ENCODE measurements at regions not wholly inside any gene's neighbourhood (a gene's known extent, or its start where the extent isn't known, plus 50 kb on each side); places are given as distances from the start of the nearest gene placed in this dataset.

- no peaks in the 10 kb centered on the region for H3K27me3 ChIP-seq (replicated peaks; ENCODE audit: control insufficient read depth, insufficient read depth, low read length)
- H3K36me3 ChIP-seq (ENCODE audit: control insufficient read depth, insufficient read depth, low read length, severe bottlenecking), result no peaks in the 10 kb centered on the region
- no peak overlapping the region for H3K9ac ChIP-seq (ENCODE audit: low read length)
- no peak for DNase-seq (ENCODE audit: low read depth)
- no peaks in the 10 kb centered on the region for H3K9me3 ChIP-seq (ENCODE audit: control insufficient read depth, low read length)
- peaks cover 3% of the 10 kb centered on the region for H3K4me1 ChIP-seq (ENCODE audit: control insufficient read depth, insufficient read depth, low read length)
- no peak overlapping the region for H3K4me3 ChIP-seq (ENCODE audit: low read length)
These were observed 213.7 kb upstream of the IGFBP3 start for GRCh38 chr7:46134795-46135194.

GRCh38 chr7:46134385-46134784 lies 213.3 kb upstream of the IGFBP3 start:
- no peak for DNase-seq (ENCODE audit: low read depth)
- no peak overlapping the region for H3K9ac ChIP-seq (ENCODE audit: low read length)
- peaks cover 3% of the 10 kb centered on the region for H3K4me1 ChIP-seq (ENCODE audit: control insufficient read depth, insufficient read depth, low read length)
- no peaks in the 10 kb centered on the region for H3K27me3 ChIP-seq (replicated peaks; ENCODE audit: control insufficient read depth, insufficient read depth, low read length)
- no peaks in the 10 kb centered on the region for H3K9me3 ChIP-seq (ENCODE audit: control insufficient read depth, low read length)
- no peak overlapping the region for H3K4me3 ChIP-seq (ENCODE audit: low read length)
- H3K36me3 ChIP-seq (ENCODE audit: control insufficient read depth, insufficient read depth, low read length, severe bottlenecking), result no peaks in the 10 kb centered on the region

DNA sequence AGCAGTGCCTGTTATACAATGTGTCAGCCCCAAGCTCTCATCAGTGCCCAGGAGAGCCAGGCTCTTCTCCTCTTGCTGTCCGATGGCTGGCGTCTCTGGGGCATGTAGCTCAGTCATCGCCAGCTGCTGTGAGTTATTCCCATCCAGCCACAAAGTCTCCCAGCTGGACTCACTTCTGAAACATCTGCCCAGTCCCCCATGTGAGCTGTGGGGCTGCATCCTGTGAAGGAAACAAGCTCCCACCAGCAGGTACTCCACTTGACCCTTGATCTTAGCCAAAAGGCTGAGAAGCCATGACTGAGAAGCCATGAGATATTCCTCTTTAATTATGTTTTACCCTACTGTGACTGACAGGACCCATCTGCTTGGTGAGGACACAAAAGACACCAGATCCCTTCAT lies 212.7 kb upstream of the IGFBP3 start:
- no peaks in the 10 kb centered on the region for H3K27me3 ChIP-seq (replicated peaks; ENCODE audit: control insufficient read depth, insufficient read depth, low read length)

GRCh38 chr7:46133072-46133471 lies 212.0 kb upstream of the IGFBP3 start:
- H3K9ac ChIP-seq (ENCODE audit: low read length), result no peak overlapping the region
- H3K4me1 ChIP-seq (ENCODE audit: control insufficient read depth, insufficient read depth, low read length), result no peaks in the 10 kb centered on the region
- H3K9me3 ChIP-seq (ENCODE audit: control insufficient read depth, low read length), result no peaks in the 10 kb centered on the region
- H3K36me3 ChIP-seq (ENCODE audit: control insufficient read depth, insufficient read depth, low read length, severe bottlenecking), result no peaks in the 10 kb centered on the region
- H3K4me3 ChIP-seq (ENCODE audit: low read length), result no peak overlapping the region
- no peaks in the 10 kb centered on the region for H3K27me3 ChIP-seq (replicated peaks; ENCODE audit: control insufficient read depth, insufficient read depth, low read length)
- DNase-seq (ENCODE audit: low read depth), result peak; percentile 37

More for the DNA sequence above, 212.7 kb upstream of the IGFBP3 start:
- no peak overlapping the region for H3K9ac ChIP-seq (ENCODE audit: low read length)
- H3K36me3 ChIP-seq (ENCODE audit: control insufficient read depth, insufficient read depth, low read length, severe bottlenecking), result no peaks in the 10 kb centered on the region
- H3K4me3 ChIP-seq (ENCODE audit: low read length), result no peak overlapping the region
- no peak for DNase-seq (ENCODE audit: low read depth)
- H3K9me3 ChIP-seq (ENCODE audit: control insufficient read depth, low read length), result no peaks in the 10 kb centered on the region
- H3K4me1 ChIP-seq (ENCODE audit: control insufficient read depth, insufficient read depth, low read length), result no peaks in the 10 kb centered on the region

DNA sequence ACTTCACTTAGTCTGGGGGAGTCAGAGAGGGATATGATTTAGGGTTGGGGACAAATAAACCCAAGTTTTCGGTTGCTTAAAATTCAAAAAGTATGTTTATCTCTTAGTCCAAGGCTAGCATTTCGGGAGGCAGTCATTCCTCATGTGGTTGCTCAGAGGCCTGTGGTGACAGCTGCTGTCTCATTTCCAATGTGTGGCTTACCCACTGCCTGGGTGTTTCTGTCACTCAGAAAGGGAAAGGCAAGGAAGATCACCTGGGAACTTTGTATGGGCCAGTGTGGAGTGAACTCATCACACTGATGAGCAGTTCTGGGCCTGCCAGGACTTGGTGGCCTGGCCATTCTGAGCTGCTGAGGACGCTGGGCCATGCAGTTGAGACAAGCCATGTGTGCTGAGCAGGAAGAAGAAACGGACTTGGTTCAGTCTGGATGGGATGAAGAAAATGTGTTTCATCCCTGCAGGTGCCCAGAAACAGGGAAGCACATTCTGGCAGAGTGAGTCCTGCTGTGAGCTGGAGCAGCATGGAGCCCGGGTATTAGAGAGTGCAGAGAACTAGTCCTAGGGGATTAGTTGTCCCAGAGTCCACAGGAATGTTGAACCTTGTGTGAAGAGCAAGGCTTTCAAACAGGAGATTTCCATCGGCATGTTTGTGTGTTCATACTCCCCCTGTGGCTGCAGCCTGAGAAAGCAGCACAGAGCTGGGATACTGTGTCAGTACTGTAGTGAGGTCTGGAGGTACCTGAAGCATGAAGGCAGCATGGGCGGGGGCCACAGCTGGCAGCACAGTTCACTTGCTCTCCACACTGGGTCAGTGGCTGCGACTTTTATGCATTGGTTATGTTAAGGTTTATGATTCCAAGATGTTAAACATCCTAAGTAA lies 211.1 kb upstream of the IGFBP3 start:
- no peaks in the 10 kb centered on the region for H3K27me3 ChIP-seq (replicated peaks; ENCODE audit: control insufficient read depth, insufficient read depth, low read length)
- no peak overlapping the region for H3K4me3 ChIP-seq (ENCODE audit: low read length)
- no peaks in the 10 kb centered on the region for H3K36me3 ChIP-seq (ENCODE audit: control insufficient read depth, insufficient read depth, low read length, severe bottlenecking)
- DNase-seq (ENCODE audit: low read depth), result peak; percentile 57
- H3K9me3 ChIP-seq (ENCODE audit: control insufficient read depth, low read length), result no peaks in the 10 kb centered on the region
- H3K9ac ChIP-seq (ENCODE audit: low read length), result no peak overlapping the region
- no peaks in the 10 kb centered on the region for H3K4me1 ChIP-seq (ENCODE audit: control insufficient read depth, insufficient read depth, low read length)

DNA sequence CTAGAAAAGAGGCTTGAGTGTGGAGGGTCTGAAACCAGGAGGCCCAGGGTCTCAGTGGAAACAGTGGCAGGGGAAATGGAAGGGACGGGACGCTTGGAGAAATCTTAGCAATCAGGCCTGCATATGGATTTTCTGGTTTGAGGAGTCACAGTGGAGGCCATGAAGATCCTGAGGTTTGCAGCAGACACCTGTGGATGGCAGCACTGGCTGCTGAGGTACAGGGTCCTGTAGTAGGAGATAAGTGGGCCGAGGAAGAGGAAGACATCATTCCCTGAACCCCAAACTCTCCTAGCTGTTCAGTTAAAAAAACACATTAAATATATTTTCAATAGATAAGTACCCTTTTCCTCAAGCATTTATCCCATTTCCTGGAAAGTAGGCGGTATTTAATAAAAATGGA lies 208.8 kb upstream of the IGFBP3 start:
- no peaks in the 10 kb centered on the region for H3K4me1 ChIP-seq (ENCODE audit: control insufficient read depth, insufficient read depth, low read length)
- no peak overlapping the region for H3K9ac ChIP-seq (ENCODE audit: low read length)
- H3K9me3 ChIP-seq (ENCODE audit: control insufficient read depth, low read length), result no peaks in the 10 kb centered on the region
- H3K27me3 ChIP-seq (replicated peaks; ENCODE audit: control insufficient read depth, insufficient read depth, low read length), result no peaks in the 10 kb centered on the region
- DNase-seq (ENCODE audit: low read depth), result no peak
- H3K36me3 ChIP-seq (ENCODE audit: control insufficient read depth, insufficient read depth, low read length, severe bottlenecking), result no peaks in the 10 kb centered on the region
- H3K4me3 ChIP-seq (ENCODE audit: low read length), result no peak overlapping the region

GRCh38 chr7:46127814-46128213 lies 206.7 kb upstream of the IGFBP3 start:
- Histone ChIP-seq H3K4me1 (ENCODE audit: control insufficient read depth, insufficient read depth, low read length) (no peaks in the 10 kb centered on the region), H3K9ac (ENCODE audit: low read length) (no peak overlapping the region)
- no peak for DNase-seq (ENCODE audit: low read depth)

DNA sequence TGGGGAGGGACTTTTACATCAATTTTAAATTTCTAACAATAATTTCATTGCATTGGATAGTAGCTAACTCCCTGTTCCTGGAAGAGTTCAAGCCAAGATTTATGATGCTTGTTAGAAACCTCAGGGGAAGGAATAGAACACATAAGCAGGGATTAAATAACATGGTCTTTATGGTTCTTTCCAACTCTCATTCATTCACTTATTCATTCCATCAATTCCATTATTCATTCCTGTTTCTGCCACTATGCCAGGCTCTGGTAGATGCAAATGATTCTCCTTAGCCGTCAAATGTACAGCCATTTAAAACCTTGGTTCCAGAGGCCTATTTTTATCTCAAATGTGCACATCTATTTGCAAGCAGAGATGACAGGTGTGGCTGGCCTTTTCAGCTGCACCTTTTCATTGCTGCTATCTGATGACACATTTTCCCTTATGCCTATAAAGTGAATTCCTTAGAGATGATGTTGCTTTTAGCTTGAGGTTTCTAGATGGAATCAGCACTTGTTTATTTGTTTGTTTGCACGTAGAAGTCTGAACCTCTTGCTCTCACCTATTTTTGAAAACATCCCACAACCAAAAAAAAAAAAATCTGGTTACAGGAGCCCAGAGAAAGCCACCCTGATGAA lies 205.7 kb upstream of the IGFBP3 start:
- no peaks in the 10 kb centered on the region for H3K36me3 ChIP-seq (ENCODE audit: control insufficient read depth, insufficient read depth, low read length, severe bottlenecking)
- DNase-seq (ENCODE audit: low read depth), result no peak
- H3K27me3 ChIP-seq (replicated peaks; ENCODE audit: control insufficient read depth, insufficient read depth, low read length), result no peaks in the 10 kb centered on the region
- no peaks in the 10 kb centered on the region for H3K4me1 ChIP-seq (ENCODE audit: control insufficient read depth, insufficient read depth, low read length)
- H3K9ac ChIP-seq (ENCODE audit: low read length), result no peak overlapping the region
- no peak overlapping the region for H3K4me3 ChIP-seq (ENCODE audit: low read length)
- H3K9me3 ChIP-seq (ENCODE audit: control insufficient read depth, low read length), result no peaks in the 10 kb centered on the region

More at GRCh38 chr7:46127814-46128213, 206.7 kb upstream of the IGFBP3 start:
- Histone ChIP-seq H3K36me3 (ENCODE audit: control insufficient read depth, insufficient read depth, low read length, severe bottlenecking) (no peaks in the 10 kb centered on the region), H3K4me3 (ENCODE audit: low read length) (no peak overlapping the region), H3K9me3 (ENCODE audit: control insufficient read depth, low read length) (no peaks in the 10 kb centered on the region), H3K27me3 (replicated peaks; ENCODE audit: control insufficient read depth, insufficient read depth, low read length) (no peaks in the 10 kb centered on the region)

- H3K9me3 ChIP-seq (ENCODE audit: control insufficient read depth, low read length), result no peaks in the 10 kb centered on the region
- no peaks in the 10 kb centered on the region for H3K4me1 ChIP-seq (ENCODE audit: control insufficient read depth, insufficient read depth, low read length)
- no peaks in the 10 kb centered on the region for H3K27me3 ChIP-seq (replicated peaks; ENCODE audit: control insufficient read depth, insufficient read depth, low read length)
- no peak overlapping the region for H3K4me3 ChIP-seq (ENCODE audit: low read length)
- no peak for DNase-seq (ENCODE audit: low read depth)
- no peaks in the 10 kb centered on the region for H3K36me3 ChIP-seq (ENCODE audit: control insufficient read depth, insufficient read depth, low read length, severe bottlenecking)
- no peak overlapping the region for H3K9ac ChIP-seq (ENCODE audit: low read length)
These were observed 202.8 kb upstream of the IGFBP3 start for GRCh38 chr7:46123756-46124343.

DNA sequence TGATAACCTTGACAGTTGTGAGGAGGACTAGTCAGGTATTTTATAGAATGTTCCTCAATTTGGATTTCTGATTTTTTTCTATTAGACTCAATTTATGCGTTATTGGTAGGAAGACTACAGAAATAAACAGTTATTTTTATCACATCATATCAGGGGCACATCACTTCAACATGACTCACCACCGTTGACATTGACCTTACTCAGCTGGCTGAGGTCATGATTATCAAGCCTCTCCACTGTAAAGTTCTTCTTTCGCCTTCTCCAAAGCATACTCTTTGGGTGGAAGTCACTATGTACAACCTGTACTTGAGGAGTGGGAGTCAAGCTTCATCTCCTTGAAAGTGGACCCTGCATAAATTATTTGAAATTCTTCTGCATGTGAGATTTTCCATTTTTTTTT lies 194.3 kb upstream of the IGFBP3 start:
- Histone ChIP-seq H3K4me3 (ENCODE audit: low read length) (no peak overlapping the region), H3K36me3 (ENCODE audit: control insufficient read depth, insufficient read depth, low read length, severe bottlenecking) (no peaks in the 10 kb centered on the region), H3K27me3 (replicated peaks; ENCODE audit: control insufficient read depth, insufficient read depth, low read length) (no peaks in the 10 kb centered on the region), H3K9ac (ENCODE audit: low read length) (no peak overlapping the region), H3K4me1 (ENCODE audit: control insufficient read depth, insufficient read depth, low read length) (no peaks in the 10 kb centered on the region), H3K9me3 (ENCODE audit: control insufficient read depth, low read length) (no peaks in the 10 kb centered on the region)
- no peak for DNase-seq (ENCODE audit: low read depth)

DNA sequence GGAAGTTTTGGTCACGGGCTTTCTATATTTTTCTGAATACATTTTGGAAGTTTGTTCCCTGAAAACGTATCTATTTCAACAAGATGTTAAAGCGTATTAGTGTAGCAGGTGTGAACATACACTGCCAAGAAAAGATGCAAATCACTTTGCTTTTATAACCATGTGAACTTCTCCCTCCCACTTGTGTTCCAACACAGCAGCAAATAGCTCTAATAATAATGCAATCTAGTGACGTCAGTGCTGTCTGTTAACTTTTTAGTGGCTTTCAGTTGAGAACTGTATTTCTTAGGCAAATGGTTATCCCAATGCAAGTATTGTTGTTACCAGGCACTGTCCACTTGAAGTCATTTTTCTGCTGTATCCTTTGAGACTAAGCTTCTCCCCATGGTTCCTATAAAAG lies 188.4 kb upstream of the IGFBP3 start:
- no peaks in the 10 kb centered on the region for H3K4me1 ChIP-seq (ENCODE audit: control insufficient read depth, insufficient read depth, low read length)
- no peak overlapping the region for H3K9ac ChIP-seq (ENCODE audit: low read length)
- H3K9me3 ChIP-seq (ENCODE audit: control insufficient read depth, low read length), result peaks cover 4% of the 10 kb centered on the region
- H3K36me3 ChIP-seq (ENCODE audit: control insufficient read depth, insufficient read depth, low read length, severe bottlenecking), result no peaks in the 10 kb centered on the region
- no peak for DNase-seq (ENCODE audit: low read depth)
- H3K27me3 ChIP-seq (replicated peaks; ENCODE audit: control insufficient read depth, insufficient read depth, low read length), result no peaks in the 10 kb centered on the region
- no peak overlapping the region for H3K4me3 ChIP-seq (ENCODE audit: low read length)
